Esophagus squamous epithelium (tissue), 4 donors: ENCODE measurements at regions not wholly inside any gene's neighbourhood (a gene's known extent, or its start where the extent isn't known, plus 50 kb on each side); places are given as distances from the start of the nearest gene placed in this dataset.

Experiments used
- CTCF ChIP-seq, 6 experiments: fragments of 450-650 bp in 4 of 6; fragments of 200-600 bp in 2 of 6; sonication (generic) in 2 of 6; IDR thresholded peaks; one replicate each; pipeline ENCODE4 v1.5.1; 2016 to 2019; ENCODE audit warnings: antibody characterized with exemption in 6 of 6, mild to moderate bottlenecking in 4 of 6, moderate library complexity in 4 of 6
- POLR2A ChIP-seq, 4 donors: fragments of 450-650 bp; IDR thresholded peaks; one replicate each; pipeline ENCODE4 v1.6.1; 2017; ENCODE audit warnings: antibody characterized with exemption in 4 of 4, mild to moderate bottlenecking in 4 of 4, moderate library complexity in 3 of 4

- TF ChIP-seq CTCF (IDR thresholded peaks at IDR 0.05) (no peak), POLR2A (IDR thresholded peaks at IDR 0.05) (no peak)
These were observed 119.8 kb upstream of the ALDH1B1 start for GRCh38 chr9:38272710-38273109.
